ENCODE measurements at regions not wholly inside any gene's neighbourhood (a gene's known extent, or its start where the extent isn't known, plus 50 kb on each side); places are given as distances from the start of the nearest gene placed in this dataset.
"Not testable (repeated sequence)": the region's sequence is repeated elsewhere in the genome, so short reads cannot be mapped to it uniquely, and the experiment has no call there.

- Histone ChIP-seq H2AFZ (ENCODE audit: low read length) (no peak overlapping the region), H3K27ac (ENCODE audit: low read length) (no peak overlapping the region), H3K4me3 (ENCODE audit: low read length) (no peak overlapping the region), H3K9me2 (replicated peaks; ENCODE audit: insufficient read depth, low read length) (no peaks in the 10 kb centered on the region), H3K9me3 (replicated peaks; ENCODE audit: insufficient read depth, low read length) (no peaks in the 10 kb centered on the region), H3K36me3 (replicated peaks; ENCODE audit: insufficient read depth, low read length) (no peaks in the 10 kb centered on the region), H3K4me2 (ENCODE audit: low read depth, low read length) (no peak overlapping the region), H3K27me3 (replicated peaks; ENCODE audit: insufficient read depth, low read length) (peaks cover 11% of the 10 kb centered on the region), H3K9ac (ENCODE audit: low read length) (no peak overlapping the region), H3K4me1 (ENCODE audit: low read length) (no peaks in the 10 kb centered on the region), H4K20me1 (ENCODE audit: insufficient read depth, low read length) (no peaks in the 10 kb centered on the region), H3F3A (ENCODE audit: insufficient read depth, low read length) (no peaks in the 10 kb centered on the region), H3K79me2 (ENCODE audit: low read length) (no peaks in the 10 kb centered on the region)
- TF ChIP-seq CTCF (IDR thresholded peaks at IDR 0.05; ENCODE audit: low read length) (no peak), EZH2 (optimal IDR thresholded peaks at IDR 0.05; ENCODE audit: low read depth, low read length) (no peak), EZH2phosphoT487 (IDR thresholded peaks at IDR 0.05; ENCODE audit: low read length) (no peak)
- no peak for DNase-seq
These were observed 102.4 kb downstream of the ASB1 start for GRCh38 chr2:238528953-238529781.

- H3K4me1 ChIP-seq (ENCODE audit: low read length); H3F3A ChIP-seq (ENCODE audit: insufficient read depth, low read length); H3K27me3 ChIP-seq (replicated peaks; ENCODE audit: insufficient read depth, low read length); H4K20me1 ChIP-seq (ENCODE audit: insufficient read depth, low read length); H3K4me3 ChIP-seq (ENCODE audit: low read length); H3K79me2 ChIP-seq (ENCODE audit: low read length); H3K9ac ChIP-seq (ENCODE audit: low read length); H2AFZ ChIP-seq (ENCODE audit: low read length); H3K4me2 ChIP-seq (ENCODE audit: low read depth, low read length); H3K9me2 ChIP-seq (replicated peaks; ENCODE audit: insufficient read depth, low read length); H3K9me3 ChIP-seq (replicated peaks; ENCODE audit: insufficient read depth, low read length); H3K27ac ChIP-seq (ENCODE audit: low read length); DNase-seq; H3K36me3 ChIP-seq (replicated peaks; ENCODE audit: insufficient read depth, low read length): not testable (repeated sequence)
These were observed 104.4 kb downstream of the ASB1 start for GRCh38 chr2:238531017-238531645.

GRCh38 chr2:238543732-238544131, 117.0 kb downstream of the ASB1 start:
- H3K79me2 ChIP-seq (ENCODE audit: low read length); H3K4me2 ChIP-seq (ENCODE audit: low read depth, low read length); H3K9me3 ChIP-seq (replicated peaks; ENCODE audit: insufficient read depth, low read length); H3F3A ChIP-seq (ENCODE audit: insufficient read depth, low read length); DNase-seq; H2AFZ ChIP-seq (ENCODE audit: low read length); H3K36me3 ChIP-seq (replicated peaks; ENCODE audit: insufficient read depth, low read length); H3K27ac ChIP-seq (ENCODE audit: low read length); H3K4me1 ChIP-seq (ENCODE audit: low read length); H3K4me3 ChIP-seq (ENCODE audit: low read length); H4K20me1 ChIP-seq (ENCODE audit: insufficient read depth, low read length); H3K9ac ChIP-seq (ENCODE audit: low read length); H3K27me3 ChIP-seq (replicated peaks; ENCODE audit: insufficient read depth, low read length); H3K9me2 ChIP-seq (replicated peaks; ENCODE audit: insufficient read depth, low read length): not testable (repeated sequence)

GRCh38 chr2:238548902-238549462, 122.3 kb downstream of the ASB1 start:
- no peaks in the 10 kb centered on the region for H4K20me1 ChIP-seq (ENCODE audit: insufficient read depth, low read length)
- no peaks in the 10 kb centered on the region for H3K27me3 ChIP-seq (replicated peaks; ENCODE audit: insufficient read depth, low read length)
- no peak for TF ChIP-seq CTCF (IDR thresholded peaks at IDR 0.05; ENCODE audit: low read length)
- no peak for TF ChIP-seq EZH2phosphoT487 (IDR thresholded peaks at IDR 0.05; ENCODE audit: low read length)
- no peak for TF ChIP-seq EZH2 (optimal IDR thresholded peaks at IDR 0.05; ENCODE audit: low read depth, low read length)
- H3K27ac ChIP-seq (ENCODE audit: low read length) = no peak overlapping the region
- no peaks in the 10 kb centered on the region for H3K4me1 ChIP-seq (ENCODE audit: low read length)
- H2AFZ ChIP-seq (ENCODE audit: low read length) = no peak overlapping the region
- no peaks in the 10 kb centered on the region for H3K9me2 ChIP-seq (replicated peaks; ENCODE audit: insufficient read depth, low read length)
- no peaks in the 10 kb centered on the region for H3F3A ChIP-seq (ENCODE audit: insufficient read depth, low read length)
- no peak overlapping the region for H3K4me3 ChIP-seq (ENCODE audit: low read length)
- no peak overlapping the region for H3K9ac ChIP-seq (ENCODE audit: low read length)
- H3K9me3 ChIP-seq (replicated peaks; ENCODE audit: insufficient read depth, low read length) = no peaks in the 10 kb centered on the region
- no peaks in the 10 kb centered on the region for H3K36me3 ChIP-seq (replicated peaks; ENCODE audit: insufficient read depth, low read length)
- no peak overlapping the region for H3K4me2 ChIP-seq (ENCODE audit: low read depth, low read length)
- no peak for DNase-seq
- no peaks in the 10 kb centered on the region for H3K79me2 ChIP-seq (ENCODE audit: low read length)
